ENCODE measurements at regions not wholly inside any gene's neighbourhood (a gene's known extent, or its start where the extent isn't known, plus 50 kb on each side); places are given as distances from the start of the nearest gene placed in this dataset.

GRCh38 chr4:1463088-1463926, 57.1 kb upstream of the NKX1-1 start:
- H3K27me3 ChIP-seq (replicated peaks; ENCODE audit: control insufficient read depth, insufficient read depth, low read length, poor library complexity, severe bottlenecking): peaks cover 14% of the 10 kb centered on the region
- H3K9me3 ChIP-seq (ENCODE audit: control insufficient read depth, low read length): no peaks in the 10 kb centered on the region
- no peaks in the 10 kb centered on the region for H3K4me1 ChIP-seq (ENCODE audit: control insufficient read depth, insufficient read depth, low read length, poor library complexity, severe bottlenecking)
- H3K4me3 ChIP-seq (ENCODE audit: insufficient read depth, low read depth, low read length, poor library complexity, severe bottlenecking): no peak overlapping the region
- DNase-seq: no peak
- H3K27ac ChIP-seq (ENCODE audit: insufficient read depth, low read length, poor library complexity, severe bottlenecking): no peak overlapping the region
- H3K36me3 ChIP-seq (ENCODE audit: control insufficient read depth, insufficient read depth, low read length): no peaks in the 10 kb centered on the region

GRCh38 chr4:1462768-1463075, 56.5 kb upstream of the NKX1-1 start:
- Histone ChIP-seq H3K4me3 (ENCODE audit: insufficient read depth, low read depth, low read length, poor library complexity, severe bottlenecking) (no peak overlapping the region), H3K4me1 (ENCODE audit: control insufficient read depth, insufficient read depth, low read length, poor library complexity, severe bottlenecking) (no peaks in the 10 kb centered on the region), H3K27me3 (replicated peaks; ENCODE audit: control insufficient read depth, insufficient read depth, low read length, poor library complexity, severe bottlenecking) (peaks cover 14% of the 10 kb centered on the region), H3K9me3 (ENCODE audit: control insufficient read depth, low read length) (no peaks in the 10 kb centered on the region), H3K27ac (ENCODE audit: insufficient read depth, low read length, poor library complexity, severe bottlenecking) (no peak overlapping the region), H3K36me3 (ENCODE audit: control insufficient read depth, insufficient read depth, low read length) (no peaks in the 10 kb centered on the region)
- no peak for DNase-seq

GRCh38 chr4:1462009-1462767, 55.9 kb upstream of the NKX1-1 start:
- H3K27me3 ChIP-seq (replicated peaks; ENCODE audit: control insufficient read depth, insufficient read depth, low read length, poor library complexity, severe bottlenecking): peaks cover 14% of the 10 kb centered on the region
- no peak overlapping the region for H3K4me3 ChIP-seq (ENCODE audit: insufficient read depth, low read depth, low read length, poor library complexity, severe bottlenecking)
- H3K9me3 ChIP-seq (ENCODE audit: control insufficient read depth, low read length): no peaks in the 10 kb centered on the region
- H3K36me3 ChIP-seq (ENCODE audit: control insufficient read depth, insufficient read depth, low read length): no peaks in the 10 kb centered on the region
- no peaks in the 10 kb centered on the region for H3K4me1 ChIP-seq (ENCODE audit: control insufficient read depth, insufficient read depth, low read length, poor library complexity, severe bottlenecking)
- DNase-seq: no peak
- no peak overlapping the region for H3K27ac ChIP-seq (ENCODE audit: insufficient read depth, low read length, poor library complexity, severe bottlenecking)

- H3K27ac ChIP-seq (ENCODE audit: insufficient read depth, low read length, poor library complexity, severe bottlenecking): no peak overlapping the region
- H3K9me3 ChIP-seq (ENCODE audit: control insufficient read depth, low read length): no peaks in the 10 kb centered on the region
- no peaks in the 10 kb centered on the region for H3K36me3 ChIP-seq (ENCODE audit: control insufficient read depth, insufficient read depth, low read length)
- DNase-seq: no peak
- peaks cover 14% of the 10 kb centered on the region for H3K27me3 ChIP-seq (replicated peaks; ENCODE audit: control insufficient read depth, insufficient read depth, low read length, poor library complexity, severe bottlenecking)
- H3K4me3 ChIP-seq (ENCODE audit: insufficient read depth, low read depth, low read length, poor library complexity, severe bottlenecking): no peak overlapping the region
- H3K4me1 ChIP-seq (ENCODE audit: control insufficient read depth, insufficient read depth, low read length, poor library complexity, severe bottlenecking): no peaks in the 10 kb centered on the region
These were observed 55.0 kb upstream of the NKX1-1 start for GRCh38 chr4:1460967-1461868.

GRCh38 chr4:1459722-1460511, 53.7 kb upstream of the NKX1-1 start:
- no peak for DNase-seq
- Histone ChIP-seq H3K36me3 (ENCODE audit: control insufficient read depth, insufficient read depth, low read length) (no peaks in the 10 kb centered on the region), H3K9me3 (ENCODE audit: control insufficient read depth, low read length) (no peaks in the 10 kb centered on the region), H3K27me3 (replicated peaks; ENCODE audit: control insufficient read depth, insufficient read depth, low read length, poor library complexity, severe bottlenecking) (peaks cover 14% of the 10 kb centered on the region), H3K4me1 (ENCODE audit: control insufficient read depth, insufficient read depth, low read length, poor library complexity, severe bottlenecking) (no peaks in the 10 kb centered on the region), H3K4me3 (ENCODE audit: insufficient read depth, low read depth, low read length, poor library complexity, severe bottlenecking) (no peak overlapping the region), H3K27ac (ENCODE audit: insufficient read depth, low read length, poor library complexity, severe bottlenecking) (no peak overlapping the region)

- Histone ChIP-seq H3K4me3 (ENCODE audit: insufficient read depth, low read depth, low read length, poor library complexity, severe bottlenecking) (no peak overlapping the region), H3K9me3 (ENCODE audit: control insufficient read depth, low read length) (no peaks in the 10 kb centered on the region), H3K27me3 (replicated peaks; ENCODE audit: control insufficient read depth, insufficient read depth, low read length, poor library complexity, severe bottlenecking) (peaks cover 14% of the 10 kb centered on the region), H3K27ac (ENCODE audit: insufficient read depth, low read length, poor library complexity, severe bottlenecking) (no peak overlapping the region), H3K36me3 (ENCODE audit: control insufficient read depth, insufficient read depth, low read length) (no peaks in the 10 kb centered on the region), H3K4me1 (ENCODE audit: control insufficient read depth, insufficient read depth, low read length, poor library complexity, severe bottlenecking) (no peaks in the 10 kb centered on the region)
- DNase-seq: no peak
These were observed 53.0 kb upstream of the NKX1-1 start for GRCh38 chr4:1459081-1459721.

- no peaks in the 10 kb centered on the region for H3K36me3 ChIP-seq (ENCODE audit: control insufficient read depth, insufficient read depth, low read length)
- peaks cover 14% of the 10 kb centered on the region for H3K27me3 ChIP-seq (replicated peaks; ENCODE audit: control insufficient read depth, insufficient read depth, low read length, poor library complexity, severe bottlenecking)
- DNase-seq: no peak
These were observed 52.3 kb upstream of the NKX1-1 start for GRCh38 chr4:1458581-1458980.

More at GRCh38 chr4:1458581-1458980, 52.3 kb upstream of the NKX1-1 start:
- Histone ChIP-seq H3K4me3 (ENCODE audit: insufficient read depth, low read depth, low read length, poor library complexity, severe bottlenecking) (no peak overlapping the region), H3K27ac (ENCODE audit: insufficient read depth, low read length, poor library complexity, severe bottlenecking) (no peak overlapping the region), H3K9me3 (ENCODE audit: control insufficient read depth, low read length) (no peaks in the 10 kb centered on the region), H3K4me1 (ENCODE audit: control insufficient read depth, insufficient read depth, low read length, poor library complexity, severe bottlenecking) (no peaks in the 10 kb centered on the region)
